Fibroblast of lung (primary cell): ENCODE measurements at regions not wholly inside any gene's neighbourhood (a gene's known extent, or its start where the extent isn't known, plus 50 kb on each side); places are given as distances from the start of the nearest gene placed in this dataset.

Source experiments
- CTCF ChIP-seq, 2 donors: IDR thresholded peaks in 1 of 2; conservative IDR thresholded peaks in 1 of 2; 1 replicate in 1 of 2; 2 replicates in 1 of 2; pipeline ENCODE4 v1.5.1; 2011 to 2012; ENCODE audit warnings: low read length in 2 of 2, control low read depth in 1 of 2, inconsistent platforms in 1 of 2, low read depth in 1 of 2, mild to moderate bottlenecking in 1 of 2
- EZH2 ChIP-seq: IDR thresholded peaks from 2 replicates; pipeline ENCODE4 v1.5.1; 2012; ENCODE audit warnings: low read length, control low read depth, mild to moderate bottlenecking; ENCODE audit errors: missing control alignments

- TF ChIP-seq CTCF (conservative IDR thresholded peaks at IDR 0.05 in 1 of 2, IDR thresholded peaks at IDR 0.05 in 1 of 2; ENCODE audit: low read depth in 1 of 2, low read length in 2 of 2), result no peak
- no peak for TF ChIP-seq EZH2
Measured at GRCh38 chr2:59963157-59963556, 590.3 kb downstream of the BCL11A start.
